ENCODE measurements at regions not wholly inside any gene's neighbourhood (a gene's known extent, or its start where the extent isn't known, plus 50 kb on each side); places are given as distances from the start of the nearest gene placed in this dataset.
"Not testable (repeated sequence)": the region's sequence is repeated elsewhere in the genome, so short reads cannot be mapped to it uniquely, and the experiment has no call there.

GRCh38 chr21:29430030-29430429 is 131.3 kb downstream of the BACH1 start:
- no peaks in the 10 kb centered on the region for H3K9me3 Mint-ChIP-seq
- H3K4me1 Mint-ChIP-seq (ENCODE audit: low read depth), result peaks cover 14% of the 10 kb centered on the region
- H3K27ac Mint-ChIP-seq, result no peak overlapping the region
- DNase-seq (no peak), ATAC-seq (replicated peaks in 1 of 2) (no peak)
- H3K4me3 Mint-ChIP-seq, result no peak overlapping the region
- H3K27me3 Mint-ChIP-seq (ENCODE audit: low read depth), result no peaks in the 10 kb centered on the region
- peaks cover 0 to 6% of the 10 kb centered on the region in 2 donors for H3K36me3 Mint-ChIP-seq (ENCODE audit: insufficient read depth in 2 of 2)

DNA sequence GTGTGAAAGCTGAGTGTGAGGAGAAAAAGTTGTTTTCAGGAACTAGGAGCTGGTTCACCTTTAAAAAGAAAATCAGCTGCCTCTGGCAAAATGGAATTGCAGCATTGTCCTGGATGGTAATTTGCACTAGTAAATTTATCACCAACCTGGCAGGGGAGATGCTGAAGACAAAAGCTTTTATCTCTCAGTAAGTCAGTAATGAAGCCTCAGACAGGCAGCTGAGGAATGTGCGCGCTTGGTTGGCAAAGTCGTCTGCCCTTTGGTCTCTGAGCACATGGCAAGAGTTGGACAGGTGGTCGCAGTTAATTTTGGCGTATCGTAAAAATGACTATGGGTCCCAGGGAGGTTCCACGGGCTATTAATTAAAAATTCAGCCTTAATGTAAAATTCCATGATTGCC is 131.9 kb downstream of the BACH1 start:
- no peak overlapping the region for H3K4me3 Mint-ChIP-seq
- H3K9me3 Mint-ChIP-seq, result no peaks in the 10 kb centered on the region

GRCh38 chr21:29431178-29431577 is 132.5 kb downstream of the BACH1 start:
- ATAC-seq (replicated peaks in 1 of 2) (no peak), DNase-seq (no peak)
- Mint-ChIP-seq H3K27me3 (ENCODE audit: low read depth) (no peaks in the 10 kb centered on the region), H3K4me1 (ENCODE audit: low read depth) (peaks cover 25% of the 10 kb centered on the region), H3K4me3 (no peak overlapping the region), H3K36me3 (ENCODE audit: insufficient read depth in 2 of 2) (peaks cover 2 to 6% of the 10 kb centered on the region in 2 donors), H3K27ac (no peak overlapping the region), H3K9me3 (no peaks in the 10 kb centered on the region)

More for the DNA sequence above, 131.9 kb downstream of the BACH1 start:
- H3K27ac Mint-ChIP-seq, result no peak overlapping the region
- H3K4me1 Mint-ChIP-seq (ENCODE audit: low read depth), result peaks cover 19% of the 10 kb centered on the region
- H3K27me3 Mint-ChIP-seq (ENCODE audit: low read depth), result no peaks in the 10 kb centered on the region
- ATAC-seq (replicated peaks in 1 of 2), result no peak
- no peak for DNase-seq
- peaks cover 0 to 6% of the 10 kb centered on the region in 2 donors for H3K36me3 Mint-ChIP-seq (ENCODE audit: insufficient read depth in 2 of 2)

- no peaks in the 10 kb centered on the region for H3K27me3 Mint-ChIP-seq (ENCODE audit: low read depth)
- H3K4me3 Mint-ChIP-seq, result no peak overlapping the region
- H3K9me3 Mint-ChIP-seq, result no peaks in the 10 kb centered on the region
- no peak for ATAC-seq (replicated peaks in 1 of 2)
- H3K4me1 Mint-ChIP-seq (ENCODE audit: low read depth), result peaks cover 30% of the 10 kb centered on the region
- H3K36me3 Mint-ChIP-seq (ENCODE audit: insufficient read depth in 2 of 2), result peaks cover 2 to 6% of the 10 kb centered on the region in 2 donors
- DNase-seq, result no peak
- H3K27ac Mint-ChIP-seq, result no peak overlapping the region
Measured at GRCh38 chr21:29431680-29432079, 133.0 kb downstream of the BACH1 start.

- Mint-ChIP-seq H3K4me1 (ENCODE audit: low read depth) (peaks cover 34% of the 10 kb centered on the region), H3K27ac (peak overlapping the region; percentile 96), H3K36me3 (ENCODE audit: insufficient read depth in 2 of 2) (peaks cover 2 to 3% of the 10 kb centered on the region in 2 donors), H3K4me3 (peak overlapping the region in 1 of 2 donors; percentile 85), H3K27me3 (ENCODE audit: low read depth) (no peaks in the 10 kb centered on the region), H3K9me3 (no peaks in the 10 kb centered on the region)
- ATAC-seq (replicated peaks in 1 of 2), result no peak
- no peak for DNase-seq
Measured at GRCh38 chr21:29433366-29434059, 134.8 kb downstream of the BACH1 start.

DNA sequence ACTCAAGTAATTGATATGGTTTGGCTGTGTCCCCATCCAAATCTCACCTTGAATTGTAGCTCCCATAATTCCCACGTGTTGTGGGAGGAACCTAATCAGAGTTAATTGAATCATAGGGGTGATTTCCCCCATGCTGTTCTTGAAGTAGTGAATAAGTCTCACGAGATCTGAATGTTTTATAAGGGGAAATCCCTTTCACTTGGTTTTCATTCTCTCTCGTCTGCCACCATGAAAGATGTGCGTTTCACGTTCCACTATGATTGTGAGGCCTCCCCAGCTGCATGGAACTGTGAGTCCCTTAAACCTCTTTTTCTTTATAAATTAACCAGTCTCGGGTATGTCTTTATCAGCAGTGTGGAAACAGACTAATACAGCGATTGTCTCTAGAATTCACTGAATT is 135.4 kb downstream of the BACH1 start:
- Mint-ChIP-seq H3K4me1 (ENCODE audit: low read depth) (peaks cover 34% of the 10 kb centered on the region), H3K4me3 (peak overlapping the region; percentile 73 to 85), H3K9me3 (no peaks in the 10 kb centered on the region), H3K27me3 (ENCODE audit: low read depth) (no peaks in the 10 kb centered on the region), H3K36me3 (ENCODE audit: insufficient read depth in 2 of 2) (peaks cover 2 to 3% of the 10 kb centered on the region in 2 donors), H3K27ac (peak overlapping the region; percentile 96)
- ATAC-seq (replicated peaks in 1 of 2) (peak; percentile 45 to 59), DNase-seq (peak; percentile 14 to 30)

GRCh38 chr21:29434982-29435381 is 136.3 kb downstream of the BACH1 start:
- peak in 1 of 2 donors; percentile 47 for ATAC-seq (replicated peaks in 1 of 2)
- Mint-ChIP-seq H3K4me1 (ENCODE audit: low read depth) (peaks cover 34% of the 10 kb centered on the region), H3K4me3 (peak overlapping the region; percentile 73 to 85), H3K27ac (peak overlapping the region; percentile 96)
- H3K27me3 Mint-ChIP-seq (ENCODE audit: low read depth); DNase-seq; H3K9me3 Mint-ChIP-seq; H3K36me3 Mint-ChIP-seq (ENCODE audit: insufficient read depth in 2 of 2): not testable (repeated sequence)

- Mint-ChIP-seq H3K4me1 (ENCODE audit: low read depth) (peaks cover 34% of the 10 kb centered on the region), H3K4me3 (peak overlapping the region; percentile 80 to 85), H3K27me3 (ENCODE audit: low read depth) (no peaks in the 10 kb centered on the region), H3K36me3 (ENCODE audit: insufficient read depth in 2 of 2) (peaks cover 2 to 3% of the 10 kb centered on the region in 2 donors), H3K27ac (peak overlapping the region; percentile 96), H3K9me3 (no peaks in the 10 kb centered on the region)
- peak; percentile 71 to 80 for ATAC-seq (replicated peaks in 1 of 2)
- peak; percentile 46 to 61 for DNase-seq
Measured at GRCh38 chr21:29436143-29436542, 137.4 kb downstream of the BACH1 start.

DNA sequence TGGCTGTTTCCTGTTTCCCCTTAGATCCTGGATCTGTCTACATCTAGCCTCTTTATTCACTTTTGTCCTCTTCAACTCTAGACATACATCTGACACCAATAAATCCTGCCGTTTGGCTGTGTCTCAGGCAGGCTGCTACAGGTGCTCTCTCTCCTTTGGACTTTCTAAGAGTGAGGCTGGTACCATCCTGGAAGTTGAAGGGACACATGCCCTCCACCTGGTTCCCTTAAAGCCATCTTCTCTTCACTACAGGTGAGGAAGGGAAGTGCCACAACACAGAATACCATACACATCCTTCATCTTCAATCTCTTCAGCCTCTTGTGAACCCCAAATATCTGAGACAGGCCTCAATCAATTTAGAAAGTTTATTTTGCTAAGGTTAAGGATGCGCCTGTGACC is 137.9 kb downstream of the BACH1 start:
- ATAC-seq (replicated peaks in 1 of 2) (peak; percentile 25 to 40), DNase-seq (no peak)
- H3K27ac Mint-ChIP-seq, result peak overlapping the region; percentile 96
- H3K4me1 Mint-ChIP-seq (ENCODE audit: low read depth), result peaks cover 38% of the 10 kb centered on the region
- H3K36me3 Mint-ChIP-seq (ENCODE audit: insufficient read depth in 2 of 2), result peaks cover 2 to 3% of the 10 kb centered on the region in 2 donors
- H3K9me3 Mint-ChIP-seq, result no peaks in the 10 kb centered on the region
- peak overlapping the region; percentile 80 to 85 for H3K4me3 Mint-ChIP-seq
- no peaks in the 10 kb centered on the region for H3K27me3 Mint-ChIP-seq (ENCODE audit: low read depth)

GRCh38 chr21:29441651-29442050 is 142.9 kb downstream of the BACH1 start:
- peaks cover 0 to 2% of the 10 kb centered on the region in 2 donors for H3K9me3 Mint-ChIP-seq
- peaks cover 15% of the 10 kb centered on the region for H3K4me1 Mint-ChIP-seq (ENCODE audit: low read depth)
- H3K4me3 Mint-ChIP-seq, result peak overlapping the region in 1 of 2 donors; percentile 23
- H3K27me3 Mint-ChIP-seq (ENCODE audit: low read depth), result no peaks in the 10 kb centered on the region
- ATAC-seq (replicated peaks in 1 of 2) (no peak), DNase-seq (no peak)
- peak overlapping the region; percentile 96 for H3K27ac Mint-ChIP-seq
- peaks cover 0 to 2% of the 10 kb centered on the region in 2 donors for H3K36me3 Mint-ChIP-seq (ENCODE audit: insufficient read depth in 2 of 2)

DNA sequence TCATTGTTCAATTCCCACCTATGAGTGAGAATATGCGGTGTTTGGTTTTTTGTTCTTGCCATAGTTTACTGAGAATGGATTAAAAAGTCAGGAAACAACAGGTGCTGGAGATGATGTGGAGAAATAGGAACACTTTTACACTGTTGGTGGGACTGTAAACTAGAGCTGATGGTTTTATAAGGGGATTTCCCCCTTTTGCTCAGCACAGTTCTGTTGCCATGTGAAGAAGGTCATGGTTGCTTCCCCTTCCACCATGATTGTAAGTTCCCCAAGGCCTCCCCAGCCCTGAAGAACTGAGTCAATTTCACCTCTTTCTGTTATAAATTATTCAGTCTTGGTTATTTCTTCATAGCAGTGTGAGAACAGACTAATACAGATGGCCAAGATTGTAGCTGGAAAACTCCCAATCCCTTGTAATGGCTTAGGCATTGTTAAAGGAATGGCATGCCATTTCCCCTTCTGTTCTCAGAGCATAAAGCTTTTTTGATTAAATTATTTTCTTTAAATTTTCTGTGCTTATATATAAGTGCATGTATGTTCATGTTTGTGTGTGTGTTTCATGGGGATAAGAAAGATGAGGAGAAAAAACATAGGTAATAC is 144.8 kb downstream of the BACH1 start:
- DNase-seq (no peak), ATAC-seq (replicated peaks in 1 of 2) (no peak)
- Mint-ChIP-seq H3K27ac (no peak overlapping the region), H3K36me3 (ENCODE audit: insufficient read depth in 2 of 2) (peaks cover 2 to 5% of the 10 kb centered on the region in 2 donors), H3K9me3 (peaks cover 2% of the 10 kb centered on the region in 2 donors), H3K27me3 (ENCODE audit: low read depth) (no peaks in the 10 kb centered on the region), H3K4me3 (no peak overlapping the region), H3K4me1 (ENCODE audit: low read depth) (peaks cover 11% of the 10 kb centered on the region)

- Mint-ChIP-seq H3K4me1 (ENCODE audit: low read depth) (peaks cover 18% of the 10 kb centered on the region), H3K27ac (peak overlapping the region; percentile 77), H3K27me3 (ENCODE audit: low read depth) (no peaks in the 10 kb centered on the region), H3K9me3 (peaks cover 5 to 8% of the 10 kb centered on the region in 2 donors), H3K36me3 (ENCODE audit: insufficient read depth in 2 of 2) (peaks cover 11 to 13% of the 10 kb centered on the region in 2 donors), H3K4me3 (peak overlapping the region; percentile 53 to 55)
- ATAC-seq (replicated peaks in 1 of 2), result no peak
- no peak for DNase-seq
Measured at GRCh38 chr21:29448766-29449165, 150.0 kb downstream of the BACH1 start.

GRCh38 chr21:29449306-29449950 is 150.7 kb downstream of the BACH1 start:
- Mint-ChIP-seq H3K27me3 (ENCODE audit: low read depth) (no peaks in the 10 kb centered on the region), H3K36me3 (ENCODE audit: insufficient read depth in 2 of 2) (peaks cover 11 to 13% of the 10 kb centered on the region in 2 donors), H3K4me1 (ENCODE audit: low read depth) (peaks cover 16% of the 10 kb centered on the region), H3K9me3 (peaks cover 3 to 8% of the 10 kb centered on the region in 2 donors), H3K27ac (peak overlapping the region; percentile 77), H3K4me3 (peak overlapping the region; percentile 53 to 55)
- peak in 1 of 2 donors; percentile 16 for DNase-seq
- peak; percentile 67 to 94 for ATAC-seq (replicated peaks in 1 of 2)
